IMR-90 (cell line): ENCODE measurements at regions not wholly inside any gene's neighbourhood (a gene's known extent, or its start where the extent isn't known, plus 50 kb on each side); places are given as distances from the start of the nearest gene placed in this dataset.

ENCODE experiments used
- ATAC-seq: fragments of 200-7000 bp; cut with Tn5 transposase; 2 replicates; pipeline ENCODE4 v1.9.1; 2020; ENCODE audit warnings: low read depth, mild to moderate bottlenecking, moderate library complexity
- BruUV-seq: library from RNA; stranded (reverse); fragments of 400-500 nt; replicated peaks from 2 replicates; lab custom pipeline; 2021; lab: Mats Ljungman, UMichigan
- CTCF ChIA-PET: fragments of 300-600 bp; formaldehyde crosslinking; extraction: SDS; loops from one replicate; lab custom pipeline; 2021; ENCODE audit warnings: antibody characterized with exemption; lab: Yijun Ruan, JAX
- POLR2A ChIA-PET: fragments of 300-600 bp; sonication (Branson Sonifier 250); formaldehyde crosslinking; loops from one replicate; lab custom pipeline; 2022; ENCODE audit warnings: antibody characterized with exemption; ENCODE audit not compliant: unreplicated experiment; lab: Charles Lee
- DNase-seq: peaks from one replicate; pipeline ENCODE4 v3.0.0; 2013
- H2AFZ ChIP-seq: replicated peaks from 2 replicates; pipeline ENCODE3; 2013; ENCODE audit warnings: low read length, mild to moderate bottlenecking; ENCODE audit not compliant: poor library complexity
- H2AK5ac ChIP-seq: 2 replicates; pipeline ENCODE4 v1.6.1; 2013; ENCODE audit warnings: low read depth, low read length, inconsistent platforms
- H2AK9ac ChIP-seq: replicated peaks from 2 replicates; pipeline ENCODE3; 2013; ENCODE audit warnings: mild to moderate bottlenecking, low read depth, low read length, moderate library complexity; ENCODE audit not compliant: poor library complexity
- H2BK120ac ChIP-seq: 2 replicates; pipeline ENCODE4 v1.6.1; 2013; ENCODE audit warnings: low read depth, low read length, inconsistent platforms
- H2BK15ac ChIP-seq: 3 replicates; pipeline ENCODE4 v1.6.1; 2013; ENCODE audit warnings: low read depth, low read length, inconsistent platforms
- H2BK20ac ChIP-seq: 2 replicates; pipeline ENCODE4 v1.6.1; 2013; ENCODE audit warnings: low read depth, mild to moderate bottlenecking, inconsistent platforms, low read length, moderate library complexity
- H2BK5ac ChIP-seq: 2 replicates; pipeline ENCODE4 v1.6.1; 2013; ENCODE audit warnings: mild to moderate bottlenecking, low read depth, low read length, inconsistent platforms; ENCODE audit not compliant: poor library complexity, severe bottlenecking
- H3K14ac ChIP-seq: replicated peaks from 2 replicates; pipeline ENCODE4 v1.6.1; 2013; ENCODE audit warnings: low read depth, low read length, inconsistent platforms
- H3K18ac ChIP-seq: 2 replicates; pipeline ENCODE4 v1.6.1; 2013; ENCODE audit warnings: low read depth, low read length, control low read depth
- H3K23ac ChIP-seq: 2 replicates; pipeline ENCODE4 v1.6.1; 2013; ENCODE audit warnings: low read depth, low read length, inconsistent platforms
- H3K27ac ChIP-seq: 2 replicates; pipeline ENCODE4 v1.5.1; 2013; ENCODE audit warnings: mild to moderate bottlenecking, control low read depth, low read length; ENCODE audit not compliant: insufficient read depth
- H3K27me3 ChIP-seq: 2 replicates; pipeline ENCODE4 v1.6.1; 2013; ENCODE audit warnings: low read length; ENCODE audit not compliant: control insufficient read depth, insufficient read depth
- H3K36me3 ChIP-seq: 2 replicates; pipeline ENCODE4 v1.6.1; 2013; ENCODE audit warnings: low read length, mixed read lengths; ENCODE audit not compliant: control insufficient read depth, insufficient read depth
- H3K4ac ChIP-seq: 2 replicates; pipeline ENCODE4 v1.6.1; 2013; ENCODE audit warnings: low read depth, low read length, inconsistent platforms
- H3K4me1 ChIP-seq: 2 replicates; pipeline ENCODE4 v1.6.1; 2013; ENCODE audit warnings: low read length, mixed read lengths; ENCODE audit not compliant: control insufficient read depth, insufficient read depth
- H3K4me2 ChIP-seq: 2 replicates; pipeline ENCODE4 v1.6.1; 2013; ENCODE audit warnings: low read depth, mild to moderate bottlenecking, control low read depth, low read length, moderate library complexity
- H3K4me3 ChIP-seq: 2 replicates; pipeline ENCODE4 v1.5.1; 2013; ENCODE audit warnings: low read depth, mild to moderate bottlenecking, control low read depth, low read length, moderate library complexity; ENCODE audit not compliant: insufficient read depth
- H3K56ac ChIP-seq: 2 replicates; pipeline ENCODE4 v1.6.1; 2013; ENCODE audit warnings: low read length, inconsistent platforms; ENCODE audit not compliant: insufficient read depth; ENCODE audit errors: extremely low read depth
- H3K79me1 ChIP-seq, 2 experiments: 2 replicates each; pipeline ENCODE4 v1.6.1; 2013; ENCODE audit warnings: low read length in 2 of 2, inconsistent platforms in 1 of 2, low read depth in 1 of 2
- H3K9ac ChIP-seq: 2 replicates; pipeline ENCODE4 v1.6.1; 2013; ENCODE audit warnings: low read depth, low read length, control low read depth
- H3K9me1 ChIP-seq: 2 replicates; pipeline ENCODE4 v1.6.1; 2013; ENCODE audit warnings: low read length, inconsistent platforms; ENCODE audit not compliant: insufficient read depth
- H3K9me3 ChIP-seq: 2 replicates; pipeline ENCODE4 v1.6.1; 2013; ENCODE audit warnings: low read length; ENCODE audit not compliant: control insufficient read depth, insufficient read depth
- H4K20me1 ChIP-seq: 2 replicates; pipeline ENCODE4 v1.6.1; 2013; ENCODE audit warnings: low read length, inconsistent platforms; ENCODE audit not compliant: insufficient read depth
- H4K5ac ChIP-seq: 2 replicates; pipeline ENCODE4 v1.6.1; 2013; ENCODE audit warnings: mild to moderate bottlenecking, low read depth, low read length, control low read depth
- H4K8ac ChIP-seq, 2 experiments: 2 replicates each; pipeline ENCODE4 v1.6.1; 2013; ENCODE audit warnings: low read depth in 2 of 2, low read length in 2 of 2, control low read depth in 1 of 2, inconsistent platforms in 1 of 2
- H4K91ac ChIP-seq: 2 replicates; pipeline ENCODE4 v1.6.1; 2013; ENCODE audit warnings: low read depth, low read length, inconsistent platforms; ENCODE audit not compliant: insufficient read depth
- BHLHE40 ChIP-seq: fragments of 150-350 bp; IDR thresholded peaks from 2 replicates; pipeline ENCODE4 v1.6.1; 2016; ENCODE audit warnings: mild to moderate bottlenecking, low read depth, low read length
- CTCF ChIP-seq: conservative IDR thresholded peaks from 2 replicates; pipeline ENCODE4 v1.5.1; 2012; ENCODE audit warnings: mild to moderate bottlenecking, low read depth, low read length, improper control_type of control experiment
- ELK1 ChIP-seq: fragments of 150-350 bp; IDR thresholded peaks from 2 replicates; pipeline ENCODE4 v1.6.1; 2016; ENCODE audit warnings: low read depth, mild to moderate bottlenecking, low read length, moderate library complexity, borderline replicate concordance
- FOS ChIP-seq: fragments of 150-350 bp; IDR thresholded peaks from 2 replicates; pipeline ENCODE4 v1.6.1; 2016; ENCODE audit warnings: low read depth, low read length
- MAZ ChIP-seq: IDR thresholded peaks from 2 replicates; pipeline ENCODE4 v1.6.1; 2012; ENCODE audit warnings: low read depth, mild to moderate bottlenecking, low read length, improper control_type of control experiment, moderate library complexity, borderline replicate concordance
- MXI1 ChIP-seq: IDR thresholded peaks from 2 replicates; pipeline ENCODE4 v1.6.1; 2012; ENCODE audit warnings: low read depth, mild to moderate bottlenecking, low read length, moderate library complexity, borderline replicate concordance
- POLR2A ChIP-seq: IDR thresholded peaks from 2 replicates; pipeline ENCODE4 v1.6.1; 2012; ENCODE audit warnings: mild to moderate bottlenecking, low read depth, low read length
- RAD21 ChIP-seq: IDR thresholded peaks from 2 replicates; pipeline ENCODE4 v1.6.1; 2012; ENCODE audit warnings: low read length, improper control_type of control experiment
- RFX5 ChIP-seq: IDR thresholded peaks from 2 replicates; pipeline ENCODE4 v1.8.0; 2012; ENCODE audit warnings: low read depth, mild to moderate bottlenecking, low read length, moderate library complexity
- WGBS, 2 experiments: methylation state at CpG; one replicate each; pipeline versions ENCODE4 v1.1.5 to v1.1.7; 2013; ENCODE audit warnings: missing lambda C conversion rate in 2 of 2; ENCODE audit not compliant: insufficient read length in 1 of 2; ENCODE audit errors: extremely low coverage in 2 of 2; 5-methylcytosine and 5-hydroxymethylcytosine counted together
- dilution Hi-C: fragments of 300-500 bp; cut with HindIII; formaldehyde crosslinking; loops from one replicate; pipeline ENCODE4 v1.14.3; 2018; ENCODE audit warnings: low sequenced_read_pairs; ENCODE audit not compliant: unreplicated experiment
- in situ Hi-C: fragments of 300-500 bp; cut with MboI; formaldehyde crosslinking; loops from 3 replicates; pipeline ENCODE4 v1.14.3; 2019; ENCODE audit warnings: low sequenced_read_pairs, inconsistent platforms, mixed read lengths
- intact Hi-C: fragments of 100-400 bp; cut with micrococcal nuclease; formaldehyde crosslinking; loops from 2 replicates; pipeline ENCODE4 v1.10.0; 2022

- Histone ChIP-seq H3K79me1 (no peaks in the 10 kb centered on the region), H2BK20ac (no peak overlapping the region), H4K5ac (no peak overlapping the region), H2AK5ac (no peak overlapping the region), H3K9me1 (no peaks in the 10 kb centered on the region), H3K27ac (no peak overlapping the region), H4K8ac (no peak overlapping the region), H3K14ac (no peak overlapping the region), H2AFZ (no peak overlapping the region), H3K27me3 (no peaks in the 10 kb centered on the region), H2BK120ac (no peak overlapping the region), H2BK5ac (no peak overlapping the region), H4K20me1 (no peaks in the 10 kb centered on the region), H3K9me3 (peaks cover 25% of the 10 kb centered on the region), H3K4ac (no peak overlapping the region), H3K36me3 (no peaks in the 10 kb centered on the region), H3K4me3 (no peak overlapping the region), H2AK9ac (no peak overlapping the region), H3K4me2 (no peak overlapping the region), H2BK15ac (no peak overlapping the region), H3K4me1 (no peaks in the 10 kb centered on the region), H3K56ac (no peak overlapping the region), H3K18ac (no peak overlapping the region), H3K23ac (no peak overlapping the region), H3K9ac (no peak overlapping the region), H4K91ac (no peak overlapping the region)
- no peak for ATAC-seq
- intact Hi-C loops = no loop called here
- dilution Hi-C loops = no loop called here
- in situ Hi-C loops = no loop called here
- ChIA-PET POLR2A (no interaction called here), CTCF (no interaction called here)
- 74% methylated on average over 3 of the region's 10 CpGs; no CpG with 5 or more reads in 1 of the 2 experiments for WGBS, 2 experiments
- no peak for TF ChIP-seq MXI1
- TF ChIP-seq POLR2A = no peak
- no peak for TF ChIP-seq FOS
- TF ChIP-seq ELK1 = no peak
- no peak for TF ChIP-seq CTCF
- TF ChIP-seq MAZ = no peak
- no peak for TF ChIP-seq BHLHE40
- TF ChIP-seq RFX5 = no peak
- TF ChIP-seq RAD21 = no peak
- DNase-seq = no peak
- no TSS peak for BruUV-seq
These were observed 202.1 kb downstream of the IRX2 start for GRCh38 chr5:2549354-2549753.
